KOPT-K1 (cell line): ENCODE measurements at regions not wholly inside any gene's neighbourhood (a gene's known extent, or its start where the extent isn't known, plus 50 kb on each side); places are given as distances from the start of the nearest gene placed in this dataset.
"Not testable (repeated sequence)": the region's sequence is repeated elsewhere in the genome, so short reads cannot be mapped to it uniquely, and the experiment has no call there.

Experiments
- H3K27ac ChIP-seq: fragments of 200-600 bp; sonication (generic); 2 replicates; pipeline ENCODE4 v1.5.1; 2016; ENCODE audit warnings: antibody characterized with exemption, mild to moderate bottlenecking, low read depth, low read length; ENCODE audit not compliant: poor library complexity, severe bottlenecking
- H3K36me3 ChIP-seq: fragments of 200-600 bp; sonication (generic); 2 replicates; pipeline ENCODE4 v1.5.1; 2017; ENCODE audit warnings: antibody characterized with exemption, mild to moderate bottlenecking, low read length, moderate library complexity; ENCODE audit not compliant: insufficient read depth
- H3K9me3 ChIP-seq: fragments of 200-600 bp; sonication (generic); 2 replicates; pipeline ENCODE4 v1.5.1; 2017; ENCODE audit warnings: antibody characterized with exemption, low read length, mild to moderate bottlenecking; ENCODE audit not compliant: insufficient read depth, poor library complexity, severe bottlenecking

GRCh38 chr6:6860863-6861262 is 246.9 kb upstream of the RREB1 start:
- Histone ChIP-seq H3K36me3 (no peaks in the 10 kb centered on the region), H3K9me3 (no peaks in the 10 kb centered on the region), H3K27ac (no peak overlapping the region)

DNA sequence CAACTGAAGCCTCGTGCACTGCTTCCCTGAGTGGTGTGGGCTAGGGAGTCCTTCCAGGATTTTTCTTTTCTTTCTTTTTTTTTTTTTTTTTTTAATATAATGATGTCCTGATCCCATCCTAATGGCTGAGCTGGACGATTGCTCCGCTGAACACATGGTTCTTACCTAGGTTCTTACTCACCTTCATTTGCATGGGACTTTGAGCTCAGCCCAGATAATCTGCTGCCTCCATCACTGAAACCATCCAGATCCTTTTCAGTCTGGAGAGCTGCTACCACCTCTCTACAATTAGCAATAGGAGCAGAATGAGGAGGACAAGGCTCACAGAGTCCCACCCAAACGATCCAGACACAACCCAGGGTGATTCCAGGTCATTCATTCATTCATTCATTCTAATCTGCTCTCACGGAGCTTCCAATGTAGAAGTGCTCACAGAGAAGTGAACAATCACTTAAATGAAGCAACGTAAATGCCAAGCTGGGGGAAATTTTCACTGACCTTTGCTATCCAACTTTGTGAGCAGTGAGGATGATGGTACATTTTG is 246.3 kb upstream of the RREB1 start:
- Histone ChIP-seq H3K36me3 (no peaks in the 10 kb centered on the region), H3K27ac (no peak overlapping the region), H3K9me3 (no peaks in the 10 kb centered on the region)

DNA sequence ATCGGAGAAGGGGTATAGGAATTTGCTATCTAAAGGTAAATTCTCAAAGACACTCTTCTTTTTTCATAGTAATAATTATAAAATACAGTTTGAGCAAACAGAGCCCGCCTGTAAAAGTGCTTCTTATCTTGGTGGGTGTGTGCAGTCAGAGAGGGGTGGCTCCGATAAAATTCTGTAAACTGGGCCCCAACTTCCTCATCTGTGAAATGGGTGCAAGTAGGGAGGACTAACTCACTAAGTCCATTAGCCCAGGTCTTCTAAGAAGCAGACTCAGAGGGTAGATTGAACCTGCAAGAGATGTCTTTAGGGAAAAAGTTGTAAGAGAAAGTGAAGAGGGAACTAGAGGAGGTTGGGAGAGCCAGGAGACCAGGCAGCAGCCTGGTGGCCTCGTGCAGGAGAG is 245.8 kb upstream of the RREB1 start:
- H3K27ac ChIP-seq = no peak overlapping the region
- H3K36me3 ChIP-seq = no peaks in the 10 kb centered on the region
- no peaks in the 10 kb centered on the region for H3K9me3 ChIP-seq

GRCh38 chr6:6863970-6864639 is 243.7 kb upstream of the RREB1 start:
- Histone ChIP-seq H3K9me3 (no peaks in the 10 kb centered on the region), H3K36me3 (no peaks in the 10 kb centered on the region), H3K27ac (no peak overlapping the region)

- no peaks in the 10 kb centered on the region for H3K9me3 ChIP-seq
- no peaks in the 10 kb centered on the region for H3K36me3 ChIP-seq
- no peak overlapping the region for H3K27ac ChIP-seq
Measured at GRCh38 chr6:6865611-6866010, 242.2 kb upstream of the RREB1 start.

DNA sequence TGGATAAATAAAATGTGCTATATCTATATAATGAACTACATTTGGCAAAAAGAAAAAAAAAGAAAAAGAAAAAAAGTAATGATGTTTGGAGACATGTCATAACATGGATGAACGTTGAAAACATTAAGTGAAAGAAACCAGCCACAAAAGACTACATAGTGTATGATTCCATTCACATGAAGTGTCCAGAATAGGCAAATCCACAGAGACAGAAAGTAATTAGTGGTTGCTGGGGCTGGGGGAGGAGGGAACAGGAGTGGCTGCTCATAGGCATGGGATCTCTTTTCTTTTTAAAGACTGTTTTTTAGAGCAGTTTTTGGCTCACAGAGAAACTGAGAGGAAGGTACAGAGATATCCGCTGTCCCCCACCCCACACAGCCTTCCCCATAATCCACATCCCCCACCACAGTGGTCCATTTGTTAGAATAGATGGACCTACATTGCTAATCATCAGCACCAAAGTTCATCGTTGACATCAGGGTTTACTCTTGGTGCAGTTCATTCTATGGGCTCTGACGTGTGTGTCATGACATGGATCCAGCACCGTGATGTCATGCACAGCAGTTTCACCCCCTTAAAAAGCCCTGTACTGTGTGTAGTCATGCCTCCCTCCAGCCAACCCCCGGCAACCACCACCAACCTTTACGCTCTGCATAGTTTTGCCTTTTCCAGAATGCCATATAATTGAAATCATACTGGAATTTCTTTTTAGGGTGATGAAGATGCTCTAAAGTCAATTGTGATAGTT is 240.9 kb upstream of the RREB1 start:
- H3K27ac ChIP-seq = no peak overlapping the region
- no peaks in the 10 kb centered on the region for H3K9me3 ChIP-seq
- no peaks in the 10 kb centered on the region for H3K36me3 ChIP-seq

DNA sequence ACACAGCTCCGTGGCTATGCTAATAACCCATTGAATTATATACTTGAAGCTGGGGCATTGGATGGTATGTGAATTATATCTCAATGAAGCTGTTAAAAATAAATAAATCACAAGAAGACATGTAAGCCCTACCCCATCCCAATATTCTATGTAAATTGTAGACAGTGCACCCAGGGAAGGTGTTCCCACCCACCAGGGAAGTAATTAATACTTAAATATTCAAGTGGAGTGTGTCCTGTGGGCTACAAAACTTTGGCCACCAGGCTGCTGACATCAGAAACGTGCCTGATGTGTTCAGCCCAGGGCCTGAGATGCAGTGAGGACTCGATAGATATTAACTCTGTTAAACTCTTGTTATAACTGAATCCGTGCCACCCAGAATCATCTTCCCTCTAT is 240.4 kb upstream of the RREB1 start:
- no peak overlapping the region for H3K27ac ChIP-seq
- no peaks in the 10 kb centered on the region for H3K9me3 ChIP-seq
- no peaks in the 10 kb centered on the region for H3K36me3 ChIP-seq

- Histone ChIP-seq H3K9me3 (no peaks in the 10 kb centered on the region), H3K27ac (no peak overlapping the region), H3K36me3 (no peaks in the 10 kb centered on the region)
Measured at GRCh38 chr6:6869094-6869493, 238.7 kb upstream of the RREB1 start.

DNA sequence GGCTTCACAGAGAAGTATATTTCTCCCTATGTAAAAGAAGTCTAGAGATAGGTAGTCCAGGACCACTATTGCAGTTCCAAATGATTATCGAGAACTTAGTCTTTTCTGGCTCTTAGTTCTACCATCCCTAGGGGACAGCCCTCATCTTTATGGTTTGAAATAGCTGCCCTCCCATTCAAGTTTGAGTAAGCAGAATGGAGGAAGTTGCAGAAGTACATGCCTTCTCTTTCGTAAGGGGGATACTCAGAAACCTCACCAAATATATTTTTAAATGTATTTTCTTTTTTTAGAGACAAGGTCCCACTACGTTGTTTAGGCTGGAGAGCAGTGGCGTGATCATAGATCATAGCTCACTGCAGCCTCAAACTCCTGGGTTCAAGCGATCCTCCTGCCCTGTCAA is 236.8 kb upstream of the RREB1 start:
- Histone ChIP-seq H3K27ac (no peak overlapping the region), H3K36me3 (no peaks in the 10 kb centered on the region), H3K9me3 (no peaks in the 10 kb centered on the region)

DNA sequence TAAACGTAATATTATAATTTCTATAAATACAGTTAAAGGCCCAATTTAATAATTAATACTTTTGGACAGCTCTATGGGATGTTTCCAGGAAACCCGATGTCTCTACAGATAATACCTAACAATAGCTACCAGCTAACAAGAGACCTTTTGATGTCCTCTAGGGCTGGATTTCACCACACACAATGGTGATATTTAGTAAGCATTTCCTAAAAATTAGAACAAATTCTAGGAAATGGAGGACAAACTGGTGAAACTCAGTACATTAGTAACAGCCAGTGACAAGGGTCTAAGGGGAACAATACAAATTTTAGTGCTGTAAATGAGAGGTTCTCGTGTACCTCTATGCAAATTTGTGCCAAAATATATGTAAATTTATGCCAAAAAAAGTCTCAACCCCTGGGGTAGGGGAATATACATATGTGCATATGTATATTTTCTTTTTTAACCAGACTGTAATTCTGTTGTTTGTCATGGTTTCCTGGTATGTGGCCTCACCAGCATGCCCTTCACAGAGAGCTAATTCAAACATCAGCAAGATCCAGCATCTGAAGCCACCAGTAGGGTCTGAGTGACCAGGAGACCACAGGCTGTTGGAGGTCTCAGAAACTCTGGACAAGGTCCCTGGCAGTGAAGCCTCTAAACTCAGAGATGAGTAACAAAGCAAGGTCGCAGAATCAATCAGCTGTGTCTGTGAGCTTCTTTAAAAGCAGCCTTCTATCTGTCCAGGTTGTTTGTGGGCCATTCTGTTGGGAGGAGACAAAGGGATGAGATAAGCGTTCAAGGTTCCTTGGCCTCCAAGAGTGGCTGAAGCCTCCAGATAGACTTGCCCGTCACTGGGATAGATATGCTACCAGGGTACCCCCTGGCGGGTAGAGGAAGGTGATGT is 235.1 kb upstream of the RREB1 start:
- no peaks in the 10 kb centered on the region for H3K9me3 ChIP-seq
- no peaks in the 10 kb centered on the region for H3K36me3 ChIP-seq
- no peak overlapping the region for H3K27ac ChIP-seq

DNA sequence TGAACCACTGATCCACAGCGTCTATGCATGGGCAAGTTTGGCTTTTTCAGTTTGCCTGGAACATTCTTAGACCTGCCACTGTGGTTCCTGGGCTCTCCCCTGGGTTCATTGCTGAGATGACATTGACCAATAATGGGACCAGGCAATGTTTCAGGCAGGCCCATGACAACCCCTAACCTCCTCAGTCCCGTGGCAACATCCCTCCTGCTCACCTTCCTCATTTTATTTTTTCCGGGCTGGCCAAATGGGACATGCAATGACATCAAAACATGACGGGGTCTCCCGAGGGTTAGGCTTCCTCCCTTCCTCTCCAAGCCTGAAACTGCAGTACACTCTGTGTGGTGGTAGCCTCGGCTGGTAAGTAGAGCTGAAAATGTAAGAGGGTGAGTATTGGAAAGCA is 234.0 kb upstream of the RREB1 start:
- H3K36me3 ChIP-seq = no peaks in the 10 kb centered on the region

GRCh38 chr6:6875818-6876470 is 231.8 kb upstream of the RREB1 start:
- H3K36me3 ChIP-seq = no peaks in the 10 kb centered on the region
- H3K9me3 ChIP-seq = no peaks in the 10 kb centered on the region
- H3K27ac ChIP-seq = no peak overlapping the region

More for the DNA sequence above, 234.0 kb upstream of the RREB1 start:
- Histone ChIP-seq H3K27ac (no peak overlapping the region), H3K9me3 (no peaks in the 10 kb centered on the region)

DNA sequence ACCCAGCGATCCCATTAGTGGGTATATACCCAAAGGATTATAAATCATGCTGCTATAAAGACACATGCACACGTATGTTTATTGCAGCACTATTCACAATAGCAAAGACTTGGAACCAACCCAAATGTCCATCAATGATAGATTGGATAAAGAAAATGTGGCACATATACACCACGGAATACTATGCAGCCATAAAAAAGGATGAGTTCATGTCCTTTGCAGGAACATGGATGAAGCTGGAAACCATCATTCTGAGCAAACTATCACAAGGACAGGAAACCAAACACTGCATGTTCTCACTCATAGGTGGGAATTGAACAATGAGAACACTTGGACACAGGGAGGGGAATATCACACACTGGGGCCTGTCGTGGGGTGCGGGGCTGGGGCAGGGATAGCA is 230.0 kb upstream of the RREB1 start:
- H3K9me3 ChIP-seq, H3K36me3 ChIP-seq, H3K27ac ChIP-seq: not testable (repeated sequence)

DNA sequence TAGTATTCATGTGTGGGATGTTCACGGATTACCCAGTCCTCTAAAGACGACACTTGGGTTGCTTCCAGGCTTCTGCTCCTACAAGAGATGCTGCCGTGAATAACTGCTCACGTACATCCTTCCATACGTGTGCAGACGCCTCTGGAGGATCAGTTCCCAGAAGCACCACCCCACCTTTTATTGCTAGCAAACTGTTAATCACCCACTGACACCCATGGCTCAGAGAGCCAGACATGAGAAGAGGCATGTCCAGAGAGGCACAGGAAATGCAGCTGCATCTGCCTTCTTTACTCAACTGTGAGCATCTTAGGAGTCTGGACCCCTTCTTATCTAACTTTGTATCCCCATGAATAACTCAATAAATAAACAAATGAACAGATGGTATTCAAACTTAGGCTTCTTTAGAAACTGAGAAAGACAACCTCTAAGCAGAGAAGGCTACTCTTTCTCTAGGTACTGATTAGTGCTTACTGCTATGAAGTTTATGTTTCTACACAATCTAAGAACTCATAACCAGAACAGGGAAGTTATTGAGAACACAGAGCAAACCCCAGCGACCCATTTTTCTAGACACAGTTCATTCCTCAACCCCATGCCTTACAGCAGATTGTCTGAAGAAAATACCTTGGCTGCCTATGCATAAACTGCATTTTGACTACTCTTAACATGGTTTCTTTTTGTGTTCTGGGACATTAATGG is 228.7 kb upstream of the RREB1 start:
- Histone ChIP-seq H3K36me3 (no peaks in the 10 kb centered on the region), H3K9me3 (no peaks in the 10 kb centered on the region), H3K27ac (no peak overlapping the region)
